ENCODE measurements at regions not wholly inside any gene's neighbourhood (a gene's known extent, or its start where the extent isn't known, plus 50 kb on each side); places are given as distances from the start of the nearest gene placed in this dataset.

DNA sequence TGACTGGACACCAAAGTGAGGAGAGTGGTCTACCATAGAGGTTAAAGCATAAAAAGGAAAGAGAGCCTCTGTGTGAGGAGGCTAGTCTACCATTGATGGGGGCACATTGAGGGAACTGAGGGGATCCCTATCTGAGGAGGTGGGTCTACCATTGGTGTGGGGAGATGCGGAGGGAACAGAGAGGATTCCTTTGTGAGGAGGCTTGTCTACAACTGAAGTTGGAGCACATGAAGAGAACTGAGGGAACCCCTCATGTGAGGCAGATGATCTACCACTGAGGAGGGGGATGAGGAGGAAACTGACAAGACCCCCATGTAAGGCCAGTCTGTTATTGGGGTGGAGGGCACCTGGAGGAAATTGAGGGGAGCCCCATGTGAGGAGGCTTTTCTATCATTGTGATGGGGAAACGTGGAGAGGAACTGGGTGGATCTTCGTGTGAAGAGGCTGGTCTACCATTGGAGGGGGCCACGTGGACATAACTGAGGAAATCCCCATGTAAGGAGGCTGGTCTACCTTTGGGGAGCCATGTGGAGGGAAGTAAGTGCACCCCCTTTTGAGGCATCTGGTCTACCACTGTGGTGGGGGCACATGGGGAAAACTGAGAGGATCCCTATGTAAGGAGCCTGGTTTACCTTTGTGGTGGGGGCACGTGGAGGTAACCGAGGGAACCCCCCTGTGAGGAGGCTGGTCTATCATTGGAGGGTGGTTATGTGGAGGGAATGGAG, 160.1 kb downstream of the FBLN2 start:
- Histone ChIP-seq H3K9me3 (replicated peaks in 1 of 11) (peaks cover 62 to 99% (median 93%) of the 10 kb centered on the region in 11 experiments), H3K27ac (no peak overlapping the region), H3K4me2 (no peak overlapping the region), H3K9ac (no peak overlapping the region), H3K27me3 (no peaks in the 10 kb centered on the region), H4K20me1 (no peaks in the 10 kb centered on the region), H3K36me3 (no peaks in the 10 kb centered on the region), H3K4me3 (no peak overlapping the region), H3K4me1 (no peaks in the 10 kb centered on the region)
- no peak for TF ChIP-seq Cebpa-rat (IDR thresholded peaks at IDR 0.05)

DNA sequence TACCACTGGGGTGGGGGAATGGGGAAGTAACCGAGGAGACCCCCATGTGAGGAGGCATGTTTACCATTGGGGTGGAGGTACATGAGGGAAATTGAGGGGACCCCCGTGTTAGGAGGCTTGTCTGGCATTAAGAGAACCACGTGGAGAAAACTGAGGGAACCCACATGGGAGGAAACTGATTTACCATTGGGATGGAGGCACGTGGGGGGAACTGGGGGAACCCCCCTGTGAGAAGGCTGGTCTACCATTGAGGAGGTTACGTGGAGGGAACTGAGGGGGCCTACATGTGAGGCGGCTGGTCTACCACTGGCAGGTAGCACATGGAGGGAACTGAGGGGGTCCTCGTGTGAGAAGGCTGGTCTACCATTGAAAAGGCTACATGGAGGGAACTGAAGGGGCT, 159.4 kb downstream of the FBLN2 start:
- no peaks in the 10 kb centered on the region for H3K36me3 ChIP-seq
- no peaks in the 10 kb centered on the region for H3K4me1 ChIP-seq
- H3K27ac ChIP-seq, result no peak overlapping the region
- H3K27me3 ChIP-seq, result no peaks in the 10 kb centered on the region
- H3K9ac ChIP-seq, result no peak overlapping the region
- H3K4me3 ChIP-seq, result no peak overlapping the region
- peaks cover 67 to 99% (median 93%) of the 10 kb centered on the region in 11 experiments for H3K9me3 ChIP-seq (replicated peaks in 1 of 11)
- H3K4me2 ChIP-seq, result no peak overlapping the region
- TF ChIP-seq Cebpa-rat (IDR thresholded peaks at IDR 0.05), result no peak
- no peaks in the 10 kb centered on the region for H4K20me1 ChIP-seq

DNA sequence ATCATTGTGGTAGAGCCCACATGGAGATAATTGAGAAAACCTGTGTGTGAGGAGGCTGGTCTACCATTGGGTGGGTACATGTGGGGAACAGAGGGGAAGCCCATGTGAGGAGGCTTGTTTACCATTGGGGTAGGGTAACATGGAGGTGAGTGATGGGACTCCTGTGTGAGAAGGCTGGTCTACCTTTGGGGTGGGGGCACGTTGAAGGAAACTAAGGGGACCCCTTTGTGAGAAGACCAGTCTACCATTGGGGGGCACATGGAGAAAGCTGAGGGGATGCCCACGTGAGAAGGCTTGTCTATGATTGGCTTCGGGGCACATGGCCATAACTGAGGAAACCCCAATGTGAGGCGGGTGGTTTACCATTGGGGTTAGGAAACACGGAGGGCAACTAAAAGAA, 158.5 kb downstream of the FBLN2 start:
- Histone ChIP-seq H3K4me1 (no peaks in the 10 kb centered on the region), H3K4me3 (no peak overlapping the region), H3K36me3 (no peaks in the 10 kb centered on the region), H3K9ac (no peak overlapping the region), H3K4me2 (no peak overlapping the region), H4K20me1 (no peaks in the 10 kb centered on the region), H3K27ac (no peak overlapping the region), H3K27me3 (no peaks in the 10 kb centered on the region), H3K9me3 (replicated peaks in 1 of 11) (peaks cover 59 to 99% (median 92%) of the 10 kb centered on the region in 11 experiments)
- TF ChIP-seq Cebpa-rat (IDR thresholded peaks at IDR 0.05), result no peak

DNA sequence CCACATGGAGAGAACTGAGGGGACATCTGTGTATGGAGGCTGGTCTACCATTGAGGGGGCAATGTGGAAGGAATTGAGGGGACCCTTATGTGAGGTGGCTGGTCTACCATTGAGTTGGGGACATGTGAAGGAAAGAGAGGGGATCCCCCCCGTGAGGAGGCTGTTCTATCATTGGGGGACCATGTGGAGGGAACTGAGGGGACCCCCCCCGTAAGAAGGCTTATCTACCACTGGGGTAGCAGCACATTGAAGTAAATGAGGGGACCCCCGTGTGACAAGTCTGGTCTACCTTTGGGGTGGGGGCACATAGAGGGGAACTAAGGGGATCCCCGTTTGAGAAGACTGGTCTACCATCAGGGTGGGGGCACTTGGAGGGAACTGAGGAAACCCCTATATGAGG, 158.0 kb downstream of the FBLN2 start:
- no peaks in the 10 kb centered on the region for H4K20me1 ChIP-seq
- no peak overlapping the region for H3K4me2 ChIP-seq
- H3K27me3 ChIP-seq, result no peaks in the 10 kb centered on the region
- no peak overlapping the region for H3K4me3 ChIP-seq
- peaks cover 53 to 97% (median 86%) of the 10 kb centered on the region in 11 experiments for H3K9me3 ChIP-seq (replicated peaks in 1 of 11)
- no peak overlapping the region for H3K9ac ChIP-seq
- no peaks in the 10 kb centered on the region for H3K36me3 ChIP-seq
- no peaks in the 10 kb centered on the region for H3K4me1 ChIP-seq
- no peak for TF ChIP-seq Cebpa-rat (IDR thresholded peaks at IDR 0.05)
- no peak overlapping the region for H3K27ac ChIP-seq

DNA sequence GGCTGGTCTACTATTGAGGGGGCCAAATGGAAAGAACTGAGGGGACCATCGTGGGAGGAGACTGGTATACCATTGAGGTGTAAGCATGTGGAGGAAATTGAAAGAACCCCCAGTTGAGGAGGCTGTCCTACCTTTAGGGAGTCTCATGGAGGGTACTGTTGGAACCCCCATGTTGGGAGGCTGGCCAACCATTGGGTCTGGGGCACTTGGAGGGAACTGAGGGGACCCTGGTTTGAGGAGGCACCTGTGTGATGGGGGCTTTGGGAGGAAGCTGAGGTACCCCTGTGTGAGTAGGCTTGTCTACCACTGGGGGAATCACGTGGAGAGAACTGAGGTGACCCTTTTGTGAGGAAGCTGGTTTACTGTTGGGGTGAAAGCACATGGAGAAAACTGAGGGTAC, 157.5 kb downstream of the FBLN2 start:
- Histone ChIP-seq H3K4me1 (no peaks in the 10 kb centered on the region), H3K27ac (no peak overlapping the region), H3K4me3 (no peak overlapping the region), H3K9me3 (replicated peaks in 1 of 11) (peaks cover 49 to 92% (median 82%) of the 10 kb centered on the region in 11 experiments), H3K27me3 (no peaks in the 10 kb centered on the region), H3K9ac (no peak overlapping the region), H3K36me3 (no peaks in the 10 kb centered on the region), H3K4me2 (no peak overlapping the region), H4K20me1 (no peaks in the 10 kb centered on the region)
- TF ChIP-seq Cebpa-rat (IDR thresholded peaks at IDR 0.05), result no peak

DNA sequence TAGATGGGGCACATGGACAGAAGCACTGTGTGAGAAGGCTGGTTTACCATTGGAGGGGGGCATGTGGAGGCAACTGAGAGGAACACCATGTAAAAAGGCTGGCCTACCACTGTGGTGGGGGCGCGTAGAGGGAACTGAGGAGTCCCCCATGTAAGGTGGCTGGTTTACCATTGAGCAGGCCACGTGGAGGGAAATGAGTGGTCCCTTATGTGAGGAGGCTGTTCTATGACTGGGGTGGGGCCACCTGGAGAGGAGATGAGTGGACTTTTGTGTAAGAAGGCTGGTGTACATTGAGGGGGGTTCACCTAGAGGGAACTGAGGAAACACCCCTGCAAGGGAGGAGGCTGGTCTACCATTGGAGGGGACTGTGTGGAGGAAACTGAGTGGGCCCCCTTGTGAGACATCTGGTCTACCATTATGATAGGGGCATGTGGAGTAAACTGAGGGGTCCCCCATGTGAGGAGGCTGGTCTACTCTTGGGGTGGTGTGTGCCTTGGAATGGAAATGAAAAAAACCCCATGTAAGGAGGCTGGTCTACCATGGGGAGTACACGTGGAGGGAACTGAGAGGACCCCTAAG, 156.9 kb downstream of the FBLN2 start:
- TF ChIP-seq Cebpa-rat (IDR thresholded peaks at IDR 0.05), result no peak
- no peaks in the 10 kb centered on the region for H3K4me1 ChIP-seq

DNA sequence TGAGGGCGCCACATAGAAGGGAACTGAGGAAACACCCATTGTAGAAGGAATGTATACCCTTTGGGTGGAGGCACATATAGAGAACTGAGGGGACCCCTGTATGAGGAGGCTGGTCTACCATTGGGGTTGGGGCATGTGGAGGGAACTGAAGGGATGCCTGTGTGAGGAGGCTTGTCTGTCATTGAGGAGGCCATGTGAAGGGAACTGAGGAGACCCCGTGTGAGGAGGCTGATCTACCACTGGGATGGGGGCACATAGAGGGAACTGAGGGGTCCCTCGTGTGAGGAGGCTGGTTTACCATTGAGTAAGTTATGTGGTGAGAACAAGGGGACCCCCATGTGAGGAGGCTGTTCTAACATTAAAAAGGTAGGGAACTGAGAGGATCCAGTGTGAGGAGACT, 156.1 kb downstream of the FBLN2 start:
- H4K20me1 ChIP-seq, result no peaks in the 10 kb centered on the region
- H3K27ac ChIP-seq, result no peak overlapping the region
- no peak for TF ChIP-seq Cebpa-rat (IDR thresholded peaks at IDR 0.05)
- no peaks in the 10 kb centered on the region for H3K36me3 ChIP-seq
- peaks cover 42 to 78% (median 68%) of the 10 kb centered on the region in 11 experiments for H3K9me3 ChIP-seq (replicated peaks in 1 of 11)
- no peaks in the 10 kb centered on the region for H3K27me3 ChIP-seq
- no peak overlapping the region for H3K4me3 ChIP-seq
- no peak overlapping the region for H3K4me2 ChIP-seq
- H3K4me1 ChIP-seq, result no peaks in the 10 kb centered on the region
- no peak overlapping the region for H3K9ac ChIP-seq

More for the DNA sequence above, 156.9 kb downstream of the FBLN2 start:
- no peak overlapping the region for H3K9ac ChIP-seq
- H3K4me3 ChIP-seq, result no peak overlapping the region
- no peaks in the 10 kb centered on the region for H3K36me3 ChIP-seq
- H3K4me2 ChIP-seq, result no peak overlapping the region
- no peaks in the 10 kb centered on the region for H3K27me3 ChIP-seq
- H3K9me3 ChIP-seq (replicated peaks in 1 of 11), result peaks cover 45 to 86% (median 75%) of the 10 kb centered on the region in 11 experiments
- no peak overlapping the region for H3K27ac ChIP-seq
- H4K20me1 ChIP-seq, result no peaks in the 10 kb centered on the region

DNA sequence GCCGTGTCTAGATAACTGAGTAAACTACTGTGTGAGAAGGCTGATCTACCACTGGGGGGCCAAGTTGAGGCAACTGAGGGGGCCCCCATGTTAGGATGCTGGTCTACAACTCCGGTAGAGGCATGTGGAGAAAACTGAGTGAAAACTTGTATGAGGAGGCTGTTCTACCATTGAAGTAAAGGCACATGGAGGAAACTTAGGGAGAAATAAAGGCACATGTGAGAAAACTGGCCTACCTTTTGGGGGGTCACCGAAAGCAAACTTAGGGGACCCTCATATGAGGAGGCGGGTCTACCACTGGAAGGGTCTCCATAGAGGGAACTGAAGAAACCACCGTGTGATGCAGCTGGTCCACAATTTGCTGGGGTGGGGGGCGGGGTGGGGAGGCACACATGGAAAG, 155.2 kb downstream of the FBLN2 start:
- no peak for TF ChIP-seq Cebpa-rat (IDR thresholded peaks at IDR 0.05)
- Histone ChIP-seq H3K4me3 (no peak overlapping the region), H3K9me3 (replicated peaks in 1 of 11) (peaks cover 42 to 70% (median 59%) of the 10 kb centered on the region in 11 experiments), H3K27me3 (no peaks in the 10 kb centered on the region), H3K27ac (no peak overlapping the region), H4K20me1 (no peaks in the 10 kb centered on the region), H3K4me1 (no peaks in the 10 kb centered on the region), H3K36me3 (no peaks in the 10 kb centered on the region), H3K4me2 (no peak overlapping the region), H3K9ac (no peak overlapping the region)

DNA sequence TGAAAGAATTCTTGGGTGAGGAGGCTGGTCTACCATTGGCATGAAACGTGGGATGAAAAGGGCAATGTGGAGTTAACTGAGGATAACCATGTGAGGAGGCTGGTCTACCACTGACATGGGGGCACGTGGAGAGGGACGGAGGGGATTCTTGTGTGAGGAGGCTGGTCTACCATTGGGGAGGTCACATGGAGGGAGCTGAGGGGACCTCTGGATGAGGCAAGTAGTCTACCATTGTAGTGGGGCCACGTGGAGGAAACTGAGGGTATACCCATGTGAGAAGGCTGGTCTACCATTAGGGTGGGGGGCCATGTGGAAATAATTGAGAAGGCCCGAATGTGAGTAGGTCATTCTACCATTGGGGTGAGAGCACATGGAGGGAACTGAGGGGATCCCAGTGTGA, 154.1 kb downstream of the FBLN2 start:
- no peaks in the 10 kb centered on the region for H3K36me3 ChIP-seq
- H3K27ac ChIP-seq, result no peak overlapping the region
- no peaks in the 10 kb centered on the region for H3K27me3 ChIP-seq
- H3K4me3 ChIP-seq, result no peak overlapping the region
- H3K9ac ChIP-seq, result no peak overlapping the region
- no peaks in the 10 kb centered on the region for H3K4me1 ChIP-seq
- no peak overlapping the region for H3K4me2 ChIP-seq
- peaks cover 36 to 58% (median 49%) of the 10 kb centered on the region in 11 experiments for H3K9me3 ChIP-seq (replicated peaks in 1 of 11)
- TF ChIP-seq Cebpa-rat (IDR thresholded peaks at IDR 0.05), result no peak
- no peaks in the 10 kb centered on the region for H4K20me1 ChIP-seq

DNA sequence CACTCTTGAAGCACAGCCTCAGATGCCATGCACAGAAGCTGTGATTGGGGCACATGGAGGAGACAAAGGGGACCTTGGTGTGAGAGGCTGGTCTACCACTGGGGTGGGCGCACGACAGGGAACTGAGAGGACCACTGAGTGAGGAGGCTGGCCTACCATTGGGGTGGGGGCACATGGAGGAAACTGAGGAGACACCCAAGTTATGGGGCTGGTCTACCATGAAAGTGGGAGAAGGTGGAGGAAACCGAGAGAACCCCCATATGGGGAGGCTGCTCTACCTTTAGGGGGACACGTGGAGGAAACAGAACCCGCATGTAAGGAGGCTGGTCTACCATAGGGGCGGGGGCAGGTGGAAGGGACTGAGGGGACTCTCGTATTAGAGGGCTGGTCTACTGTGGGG, 153.4 kb downstream of the FBLN2 start:
- H3K4me2 ChIP-seq, result no peak overlapping the region
- no peaks in the 10 kb centered on the region for H3K36me3 ChIP-seq
- H3K9ac ChIP-seq, result no peak overlapping the region
- no peak overlapping the region for H3K4me3 ChIP-seq
- H3K27me3 ChIP-seq, result no peaks in the 10 kb centered on the region
- no peak for TF ChIP-seq Cebpa-rat (IDR thresholded peaks at IDR 0.05)
- no peak overlapping the region for H3K27ac ChIP-seq
- no peaks in the 10 kb centered on the region for H3K4me1 ChIP-seq
- H4K20me1 ChIP-seq, result no peaks in the 10 kb centered on the region
- H3K9me3 ChIP-seq (replicated peaks in 1 of 11), result peaks cover 28 to 51% (median 41%) of the 10 kb centered on the region in 11 experiments
